ENCODE measurements at regions not wholly inside any gene's neighbourhood (a gene's known extent, or its start where the extent isn't known, plus 50 kb on each side); places are given as distances from the start of the nearest gene placed in this dataset.

DNA sequence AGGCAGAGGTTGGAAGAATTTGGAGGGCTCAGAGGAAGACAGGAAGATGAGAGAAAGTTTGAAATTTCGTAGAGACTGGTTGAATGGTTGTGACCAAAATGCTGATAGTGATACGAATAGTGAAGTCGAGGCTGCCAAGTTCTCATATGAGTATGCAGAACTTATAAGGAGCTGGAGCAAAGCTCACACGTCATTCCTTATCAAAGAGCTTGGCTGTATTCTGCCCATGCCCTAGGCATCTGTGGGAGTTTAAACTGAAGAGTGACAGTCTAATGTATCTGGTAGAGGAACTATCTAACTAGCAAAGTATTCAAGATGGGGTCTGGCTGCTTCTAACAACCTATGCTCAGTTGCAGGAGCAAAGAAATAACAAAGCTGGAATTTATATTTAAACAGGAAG is 102.1 kb downstream of the PCDH18 start:
- ATAC-seq (no peak), DNase-seq (ENCODE audit: low read depth, low spot score) (no peak)
- Histone ChIP-seq H4K20me1 (ENCODE audit: insufficient read depth) (no peaks in the 10 kb centered on the region), H3K79me2 (ENCODE audit: insufficient read depth, low read length) (no peaks in the 10 kb centered on the region), H3K9me3 (ENCODE audit: control insufficient read depth in 1 of 2, insufficient read depth in 1 of 2, low read depth in 1 of 2, low read length in 2 of 2) (no peaks in the 10 kb centered on the region), H3K4me2 (ENCODE audit: low read length) (no peak overlapping the region), H3K9ac (ENCODE audit: low read length) (no peak overlapping the region), H2AFZ (ENCODE audit: low read depth, low read length, poor library complexity, severe bottlenecking) (no peak overlapping the region), H3K9me2 (ENCODE audit: insufficient read depth) (no peaks in the 10 kb centered on the region), H3K27me3 (ENCODE audit: insufficient read depth, low read length) (no peaks in the 10 kb centered on the region), H3K4me1 (ENCODE audit: control insufficient read depth in 1 of 2, insufficient read depth in 2 of 2, low read length in 2 of 2) (no peaks in the 10 kb centered on the region), H3K27ac (ENCODE audit: low read depth, low read length) (no peak overlapping the region), H3K4me3 (replicated peaks in 1 of 2; ENCODE audit: low read depth in 1 of 2, low read length in 2 of 2) (no peak overlapping the region), H3K36me3 (ENCODE audit: control insufficient read depth in 1 of 2, insufficient read depth in 2 of 2, low read length in 2 of 2) (no peaks in the 10 kb centered on the region)
- ChIA-PET POLR2A (no interaction called here), RAD21 (ENCODE audit: low non-redundant PET in 1 of 2, low total read pairs in 2 of 2, uncharacterized antibody in 2 of 2, unreplicated experiment in 2 of 2) (no interaction called here), CTCF (no interaction called here)
- BruUV-seq (replicated peaks) = no TSS peak
- intact Hi-C loops (cut with micrococcal nuclease) = no loop called here
- TF ChIP-seq, protein P1, sequence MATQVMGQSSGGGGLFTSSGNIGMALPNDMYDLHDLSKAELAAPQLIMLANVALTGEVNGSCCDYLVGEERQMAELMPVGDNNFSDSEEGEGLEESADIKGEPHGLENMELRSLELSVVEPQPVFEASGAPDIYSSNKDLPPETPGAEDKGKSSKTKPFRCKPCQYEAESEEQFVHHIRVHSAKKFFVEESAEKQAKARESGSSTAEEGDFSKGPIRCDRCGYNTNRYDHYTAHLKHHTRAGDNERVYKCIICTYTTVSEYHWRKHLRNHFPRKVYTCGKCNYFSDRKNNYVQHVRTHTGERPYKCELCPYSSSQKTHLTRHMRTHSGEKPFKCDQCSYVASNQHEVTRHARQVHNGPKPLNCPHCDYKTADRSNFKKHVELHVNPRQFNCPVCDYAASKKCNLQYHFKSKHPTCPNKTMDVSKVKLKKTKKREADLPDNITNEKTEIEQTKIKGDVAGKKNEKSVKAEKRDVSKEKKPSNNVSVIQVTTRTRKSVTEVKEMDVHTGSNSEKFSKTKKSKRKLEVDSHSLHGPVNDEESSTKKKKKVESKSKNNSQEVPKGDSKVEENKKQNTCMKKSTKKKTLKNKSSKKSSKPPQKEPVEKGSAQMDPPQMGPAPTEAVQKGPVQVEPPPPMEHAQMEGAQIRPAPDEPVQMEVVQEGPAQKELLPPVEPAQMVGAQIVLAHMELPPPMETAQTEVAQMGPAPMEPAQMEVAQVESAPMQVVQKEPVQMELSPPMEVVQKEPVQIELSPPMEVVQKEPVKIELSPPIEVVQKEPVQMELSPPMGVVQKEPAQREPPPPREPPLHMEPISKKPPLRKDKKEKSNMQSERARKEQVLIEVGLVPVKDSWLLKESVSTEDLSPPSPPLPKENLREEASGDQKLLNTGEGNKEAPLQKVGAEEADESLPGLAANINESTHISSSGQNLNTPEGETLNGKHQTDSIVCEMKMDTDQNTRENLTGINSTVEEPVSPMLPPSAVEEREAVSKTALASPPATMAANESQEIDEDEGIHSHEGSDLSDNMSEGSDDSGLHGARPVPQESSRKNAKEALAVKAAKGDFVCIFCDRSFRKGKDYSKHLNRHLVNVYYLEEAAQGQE (IDR thresholded peaks at IDR 0.05; ENCODE audit: low read depth) = no peak
- TF ChIP-seq YY1 (IDR thresholded peaks at IDR 0.05; ENCODE audit: extremely low read depth, insufficient replicate concordance, low read depth, low read length) (no peak), EGR1 (IDR thresholded peaks at IDR 0.05; ENCODE audit: low read depth) (no peak), POLR2A (IDR thresholded peaks at IDR 0.05; ENCODE audit: borderline replicate concordance, extremely low read depth, insufficient read depth, insufficient read length) (no peak), TCF7L2 (IDR thresholded peaks at IDR 0.05; ENCODE audit: borderline replicate concordance, extremely low read depth, insufficient read depth, insufficient read length) (no peak), SIN3A (IDR thresholded peaks at IDR 0.05; ENCODE audit: low read depth) (no peak), SRF (IDR thresholded peaks at IDR 0.05; ENCODE audit: low read depth) (no peak), RAD21 (IDR thresholded peaks at IDR 0.05; ENCODE audit: low read depth) (no peak)
- TF ChIP-seq, protein P2, sequence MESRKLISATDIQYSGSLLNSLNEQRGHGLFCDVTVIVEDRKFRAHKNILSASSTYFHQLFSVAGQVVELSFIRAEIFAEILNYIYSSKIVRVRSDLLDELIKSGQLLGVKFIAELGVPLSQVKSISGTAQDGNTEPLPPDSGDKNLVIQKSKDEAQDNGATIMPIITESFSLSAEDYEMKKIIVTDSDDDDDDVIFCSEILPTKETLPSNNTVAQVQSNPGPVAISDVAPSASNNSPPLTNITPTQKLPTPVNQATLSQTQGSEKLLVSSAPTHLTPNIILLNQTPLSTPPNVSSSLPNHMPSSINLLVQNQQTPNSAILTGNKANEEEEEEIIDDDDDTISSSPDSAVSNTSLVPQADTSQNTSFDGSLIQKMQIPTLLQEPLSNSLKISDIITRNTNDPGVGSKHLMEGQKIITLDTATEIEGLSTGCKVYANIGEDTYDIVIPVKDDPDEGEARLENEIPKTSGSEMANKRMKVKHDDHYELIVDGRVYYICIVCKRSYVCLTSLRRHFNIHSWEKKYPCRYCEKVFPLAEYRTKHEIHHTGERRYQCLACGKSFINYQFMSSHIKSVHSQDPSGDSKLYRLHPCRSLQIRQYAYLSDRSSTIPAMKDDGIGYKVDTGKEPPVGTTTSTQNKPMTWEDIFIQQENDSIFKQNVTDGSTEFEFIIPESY (IDR thresholded peaks at IDR 0.05; ENCODE audit: extremely low read depth, insufficient replicate concordance, low read length) = no peak
- TF ChIP-seq, protein P3, sequence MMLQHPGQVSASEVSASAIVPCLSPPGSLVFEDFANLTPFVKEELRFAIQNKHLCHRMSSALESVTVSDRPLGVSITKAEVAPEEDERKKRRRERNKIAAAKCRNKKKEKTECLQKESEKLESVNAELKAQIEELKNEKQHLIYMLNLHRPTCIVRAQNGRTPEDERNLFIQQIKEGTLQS (IDR thresholded peaks at IDR 0.05) = no peak

All from HCT116 (cell line).